Fibroblast of upper back skin (primary cell): ENCODE measurements at regions not wholly inside any gene's neighbourhood (a gene's known extent, or its start where the extent isn't known, plus 50 kb on each side); places are given as distances from the start of the nearest gene placed in this dataset.
"Not testable (repeated sequence)": the region's sequence is repeated elsewhere in the genome, so short reads cannot be mapped to it uniquely, and the experiment has no call there.

ENCODE experiments used
- DNase-seq: peaks from one replicate; pipeline ENCODE4 v3.0.0-alpha.2; 2013

GRCh38 chr10:45564303-45564959 is 108.1 kb downstream of the ZFAND4 start:
- no peak for DNase-seq

- DNase-seq, result no peak
These were observed 110.6 kb downstream of the ZFAND4 start for GRCh38 chr10:45561952-45562351.

DNA sequence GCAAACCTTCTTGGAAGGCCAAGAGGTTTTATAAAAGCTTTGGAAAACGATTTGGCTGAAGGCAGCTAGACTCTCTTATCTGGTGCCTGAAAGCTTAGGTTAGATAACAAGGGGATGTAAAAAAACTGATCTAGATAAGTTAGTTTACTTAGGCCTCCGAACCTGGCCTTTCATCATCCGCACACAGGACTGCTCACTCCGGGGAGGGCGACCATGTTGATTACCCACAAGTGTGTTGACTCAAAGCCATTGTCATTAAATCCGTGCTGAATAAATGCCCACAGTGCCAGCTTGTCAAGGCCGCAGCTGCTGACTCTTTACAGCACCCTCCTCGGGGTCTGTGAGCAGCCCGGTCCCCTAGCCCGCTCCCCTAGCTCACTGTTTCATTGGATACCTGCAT is 112.3 kb downstream of the ZFAND4 start:
- DNase-seq, result no peak

DNA sequence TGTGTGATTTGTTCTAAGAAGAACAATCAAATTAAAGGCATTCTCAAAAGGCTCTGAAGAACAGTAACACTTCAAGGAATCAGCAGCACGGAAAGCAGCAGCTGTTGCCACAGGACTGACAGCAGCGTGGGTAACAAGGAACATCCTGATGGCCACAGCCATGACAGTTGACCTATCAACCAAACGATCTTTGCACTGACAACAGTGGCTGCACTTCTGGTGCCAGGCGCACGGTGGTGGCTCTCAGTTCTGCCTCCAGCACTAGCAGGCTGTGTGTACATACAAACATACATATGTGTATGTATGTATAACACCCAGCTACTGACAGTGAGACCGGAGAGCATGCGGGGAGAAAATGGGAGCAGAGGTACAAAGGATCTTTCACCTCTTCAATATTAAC is 114.1 kb downstream of the ZFAND4 start:
- DNase-seq, result no peak

GRCh38 chr10:45557275-45557905 is 115.2 kb downstream of the ZFAND4 start:
- DNase-seq, result no peak

- peak; percentile 16 for DNase-seq
These were observed 116.8 kb downstream of the ZFAND4 start for GRCh38 chr10:45555795-45556194.

DNA sequence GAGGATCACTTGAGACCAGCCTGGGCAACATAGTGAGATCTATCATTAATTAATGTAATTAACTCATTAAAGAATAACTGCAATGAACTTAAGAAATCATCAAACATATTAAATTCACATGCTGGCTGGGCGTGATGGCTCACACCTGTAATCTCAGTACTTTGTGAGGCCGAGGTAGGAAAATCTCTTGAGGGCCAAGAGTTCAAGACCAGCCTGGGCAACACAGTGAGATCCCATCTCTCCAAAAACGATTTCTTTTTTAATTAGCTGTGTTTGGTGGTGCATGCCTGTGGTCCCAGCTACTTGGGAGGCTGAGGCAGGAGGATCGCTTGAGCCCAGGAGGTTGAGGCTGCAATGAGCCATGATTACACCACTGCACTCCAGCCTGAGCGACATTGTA is 117.2 kb downstream of the ZFAND4 start:
- not testable (repeated sequence) for DNase-seq

- no peak for DNase-seq
These were observed 119.0 kb downstream of the ZFAND4 start for GRCh38 chr10:45553613-45554012.

DNA sequence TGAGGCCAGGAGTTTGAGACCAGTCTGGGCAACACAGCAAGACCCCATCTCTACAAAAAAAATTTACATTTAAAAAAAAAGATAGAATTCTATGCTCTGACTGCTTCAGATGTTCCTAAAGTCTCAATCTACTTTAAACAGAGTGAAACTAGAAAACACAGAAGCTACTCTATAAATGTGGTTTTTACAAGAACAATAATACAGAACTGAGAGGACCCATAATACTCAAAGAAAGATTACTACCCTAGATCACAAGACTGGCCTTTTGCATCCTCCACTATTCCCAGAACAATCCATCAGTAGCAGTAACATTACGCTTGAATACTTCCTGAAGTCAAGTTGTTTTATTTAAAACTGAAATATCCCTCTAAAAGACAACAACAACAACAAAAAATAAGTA is 119.4 kb downstream of the ZFAND4 start:
- no peak for DNase-seq

GRCh38 chr10:45552476-45552875 is 120.1 kb downstream of the ZFAND4 start:
- DNase-seq, result no peak

DNA sequence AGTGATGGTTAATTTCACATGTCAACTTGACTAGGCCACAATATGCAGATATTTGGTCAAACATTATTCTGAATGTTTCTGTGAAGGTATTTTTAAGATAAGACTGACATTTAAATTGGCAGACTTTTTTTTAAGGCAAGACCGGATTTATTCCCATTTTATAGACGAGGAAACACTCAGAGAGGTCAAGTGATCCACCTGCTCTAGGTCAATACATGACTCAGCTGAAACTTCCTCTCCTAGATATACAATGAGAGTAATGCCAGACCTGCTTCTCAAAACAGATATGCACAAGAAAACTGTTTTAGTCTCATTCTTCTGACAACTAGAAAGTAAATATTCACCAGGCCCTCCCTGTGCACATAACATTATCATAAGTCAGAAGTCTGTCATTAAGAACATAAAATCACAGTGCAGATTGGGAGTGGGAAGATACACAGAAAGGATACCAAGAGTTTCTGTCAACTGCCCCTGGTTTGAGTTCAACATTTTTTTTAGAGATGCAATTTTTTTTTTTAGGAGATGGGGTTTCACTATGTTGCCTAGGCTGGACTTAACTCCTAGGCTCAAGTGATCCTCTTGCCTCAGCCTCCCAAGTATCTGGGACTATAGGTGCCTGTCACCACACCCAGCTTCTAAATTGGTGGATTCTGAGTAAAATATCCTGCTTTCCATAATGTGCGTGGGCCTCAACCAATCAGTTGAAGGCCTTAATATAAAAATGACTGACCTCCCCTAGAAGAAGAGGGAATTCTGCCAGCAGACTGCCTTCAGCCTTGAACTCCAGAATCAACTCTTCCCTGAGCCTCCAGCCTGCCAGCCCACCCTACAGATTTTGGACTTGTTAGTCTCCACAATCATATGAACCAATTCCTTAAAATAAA is 121.4 kb downstream of the ZFAND4 start:
- no peak for DNase-seq

DNA sequence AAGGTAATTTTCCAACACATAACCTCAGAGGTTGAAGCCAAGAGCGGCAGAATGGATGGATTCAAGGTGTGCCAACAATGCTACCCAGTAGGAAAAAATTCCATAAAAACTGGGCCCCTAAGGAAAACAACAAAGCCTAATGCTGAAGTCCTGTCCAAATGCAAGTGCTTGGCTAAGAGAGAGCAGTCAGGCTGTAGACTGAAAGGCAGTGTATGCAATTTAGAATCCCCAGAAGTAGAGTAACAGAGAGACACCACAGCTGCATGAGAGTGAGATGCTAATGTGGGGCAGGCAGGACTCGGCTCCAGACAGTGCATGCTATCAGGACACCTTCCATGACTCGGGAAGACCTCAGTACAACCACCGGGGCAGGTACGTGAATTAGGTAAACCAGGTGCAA is 124.5 kb downstream of the ZFAND4 start:
- no peak for DNase-seq

- no peak for DNase-seq
These were observed 125.4 kb downstream of the ZFAND4 start for GRCh38 chr10:45547207-45547606.

DNA sequence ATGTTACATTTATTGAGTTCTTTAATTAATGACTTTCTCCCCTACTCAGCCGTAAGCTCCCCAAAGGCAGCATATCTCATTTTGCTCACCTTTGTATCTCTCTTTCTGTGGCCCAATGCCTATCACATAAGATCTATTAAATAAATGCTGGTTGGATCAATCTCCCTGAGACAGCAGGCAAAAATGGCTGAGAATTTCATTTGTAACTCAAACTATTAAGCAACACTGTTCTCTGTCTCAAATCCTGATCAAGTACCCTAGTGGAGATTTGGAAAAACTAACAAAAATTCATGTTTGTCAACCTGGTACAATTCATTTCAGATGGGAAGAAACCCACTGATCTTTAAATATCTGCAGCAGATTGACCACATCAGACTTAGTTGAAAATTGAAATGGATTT is 127.4 kb downstream of the ZFAND4 start:
- DNase-seq, result no peak

DNA sequence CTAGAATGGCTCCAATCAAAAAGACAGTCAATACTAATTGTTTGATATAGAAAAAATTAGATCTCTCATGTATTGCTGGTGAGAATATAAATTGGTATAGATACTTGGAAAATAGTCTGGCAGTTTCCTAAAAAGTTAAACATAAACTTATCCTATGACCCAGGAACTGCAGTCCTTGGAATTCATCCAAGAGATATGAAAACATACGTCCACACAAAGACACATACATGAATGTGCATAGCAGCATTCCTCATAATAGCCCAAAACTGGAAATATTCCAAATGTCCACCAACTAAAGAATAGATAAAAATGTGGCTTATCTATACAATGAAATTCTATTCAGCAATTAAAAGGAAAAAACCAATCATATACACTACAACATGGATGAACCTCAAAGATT is 128.4 kb downstream of the ZFAND4 start:
- no peak for DNase-seq

- not testable (repeated sequence) for DNase-seq
These were observed 131.5 kb downstream of the ZFAND4 start for GRCh38 chr10:45541032-45541431.

DNA sequence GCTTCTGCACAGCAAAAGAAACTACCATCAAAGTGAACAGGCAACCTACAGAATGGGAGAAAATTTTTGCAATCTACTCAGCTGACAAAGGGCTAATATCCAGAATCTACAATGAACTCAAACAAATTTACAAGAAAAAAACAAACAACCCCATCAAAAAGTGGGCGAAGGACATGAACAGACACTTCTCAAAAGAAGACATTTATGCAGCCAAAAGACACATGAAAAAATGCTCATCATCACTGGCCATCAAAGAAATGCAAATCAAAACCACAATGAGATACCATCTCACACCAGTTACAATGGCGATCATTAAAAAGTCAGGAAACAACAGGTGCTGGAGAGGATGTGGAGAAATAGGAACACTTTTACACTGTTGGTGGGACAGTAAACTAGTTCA is 132.0 kb downstream of the ZFAND4 start:
- DNase-seq, result not testable (repeated sequence)

DNA sequence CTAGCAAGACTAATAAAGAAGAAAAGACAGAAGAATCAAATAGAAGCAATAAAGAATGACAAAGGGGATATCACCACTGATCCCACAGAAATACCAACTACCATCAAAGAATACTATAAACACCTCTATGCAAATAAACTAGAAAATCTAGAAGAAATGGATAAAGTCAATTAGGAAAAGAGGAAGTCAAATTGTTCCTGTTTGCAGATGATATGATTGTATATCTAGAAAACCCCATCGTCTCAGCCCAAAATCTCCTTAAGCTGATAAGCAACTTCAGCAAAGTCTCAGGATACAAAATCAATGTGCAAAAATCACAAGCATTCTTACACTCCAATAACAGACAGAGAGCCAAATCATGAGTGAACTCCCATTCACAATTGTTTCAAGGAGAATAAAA is 133.0 kb downstream of the ZFAND4 start:
- DNase-seq, result not testable (repeated sequence)

DNA sequence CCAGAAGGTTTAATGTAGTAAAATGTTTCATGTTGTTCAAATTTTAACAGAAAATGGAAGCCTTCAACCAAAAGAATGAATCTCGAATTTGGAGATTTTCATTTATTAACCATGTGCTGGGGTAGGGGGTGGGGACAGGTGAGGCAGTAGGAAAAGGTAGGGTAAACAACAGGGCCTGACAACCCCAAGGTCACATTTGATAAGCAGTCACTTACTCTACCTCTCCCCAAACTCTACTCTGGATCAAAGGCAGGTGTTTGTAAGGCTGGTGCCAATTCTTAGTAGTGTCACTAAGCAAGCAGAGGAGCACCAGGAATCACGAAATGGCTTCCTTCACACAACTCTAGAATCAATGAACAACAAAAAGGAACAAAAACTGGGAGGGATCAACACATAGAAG is 138.0 kb downstream of the ZFAND4 start:
- DNase-seq, result no peak

DNA sequence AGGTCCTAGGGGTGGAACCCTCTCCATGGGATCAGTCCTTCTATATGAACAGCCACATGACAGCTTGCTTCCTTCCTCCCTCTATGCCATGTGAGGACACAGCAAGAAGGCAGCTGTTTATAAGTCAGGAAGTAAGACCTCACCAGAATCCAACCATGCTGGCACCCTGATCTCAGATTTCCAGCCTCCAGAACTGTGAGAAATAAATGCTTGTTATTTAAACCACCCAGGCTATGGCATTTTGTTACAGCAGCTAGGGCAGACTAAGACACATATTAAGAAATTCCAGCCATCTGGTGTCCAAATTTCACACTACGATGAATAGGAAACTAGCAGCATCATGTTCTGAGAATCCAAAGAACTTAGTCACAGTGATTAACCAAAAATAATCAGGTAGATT is 140.1 kb downstream of the ZFAND4 start:
- DNase-seq, result no peak

DNA sequence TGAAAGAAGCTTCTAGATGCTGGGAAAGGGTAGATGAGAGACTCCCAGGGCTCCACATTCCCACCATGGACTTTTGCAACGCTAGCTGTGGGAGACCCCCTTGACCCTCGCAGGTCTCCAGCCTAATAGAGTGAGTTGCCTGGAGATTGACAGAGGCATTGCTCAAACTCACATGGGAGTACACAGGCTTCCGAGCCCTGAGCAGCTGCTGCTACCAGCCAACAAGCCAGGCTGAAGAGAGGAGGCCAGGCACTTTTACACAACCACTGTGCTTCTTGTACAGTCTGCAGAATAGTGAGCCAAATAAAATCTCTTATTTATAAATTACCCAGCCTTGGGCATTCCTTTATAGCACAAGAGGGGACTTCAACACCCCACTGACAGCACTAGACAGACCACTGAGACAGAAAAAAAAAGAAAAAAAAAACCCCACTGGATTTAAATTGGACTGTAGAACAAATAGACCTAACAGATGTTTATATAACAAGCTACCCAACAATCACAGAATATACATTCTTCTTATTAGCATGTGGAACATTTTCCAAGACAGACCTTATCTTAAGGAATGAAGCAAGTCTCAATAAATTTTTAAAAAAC is 146.2 kb downstream of the ZFAND4 start:
- DNase-seq, result no peak

DNA sequence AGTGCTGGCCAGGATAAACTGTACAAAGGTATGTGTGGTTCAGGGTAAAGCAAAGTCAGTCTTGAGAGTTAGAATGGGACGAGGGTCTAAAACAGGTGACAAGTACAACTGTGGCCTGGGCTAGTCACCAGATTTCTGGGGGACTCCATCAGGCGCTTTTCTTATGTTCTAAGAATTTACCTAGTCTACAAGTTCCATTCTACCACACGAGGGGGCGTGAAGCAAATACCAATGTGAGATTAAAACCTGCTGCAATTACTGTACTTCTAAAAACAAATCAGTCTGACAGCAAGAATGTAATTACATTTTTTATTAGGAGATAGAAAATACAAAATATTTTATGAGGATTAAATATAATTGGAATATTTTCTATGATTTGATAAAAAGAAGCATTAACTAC is 146.5 kb downstream of the ALOX5 start:
- DNase-seq, result no peak

DNA sequence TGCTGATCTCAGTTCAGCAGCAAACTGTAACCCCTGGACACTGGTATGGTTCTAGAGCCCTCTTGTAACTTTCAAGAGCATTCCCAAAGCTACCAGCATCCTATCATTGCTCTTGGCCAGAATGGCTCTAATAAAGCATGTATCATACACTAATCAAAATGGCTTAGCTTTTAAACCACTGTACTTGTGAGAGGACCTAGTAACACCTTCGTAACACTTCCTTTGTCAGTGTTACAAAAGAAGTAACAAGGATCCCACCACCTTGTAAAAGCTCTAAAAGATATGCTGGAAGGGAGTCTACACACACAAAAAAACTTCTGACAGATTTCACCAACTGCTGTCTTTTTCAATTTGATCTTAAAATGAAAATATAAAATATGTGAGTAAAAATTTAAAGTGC is 144.7 kb downstream of the ALOX5 start:
- DNase-seq, result no peak

- no peak for DNase-seq
These were observed 141.6 kb downstream of the ALOX5 start for GRCh38 chr10:45515630-45516029.
